Raji (cell line): ENCODE measurements at regions not wholly inside any gene's neighbourhood (a gene's known extent, or its start where the extent isn't known, plus 50 kb on each side); places are given as distances from the start of the nearest gene placed in this dataset.

ENCODE experiments used
- POLR2A ChIP-seq: IDR thresholded peaks from 2 replicates; pipeline ENCODE4 v1.6.1; 2011; ENCODE audit warnings: low read depth, low read length, control low read depth; ENCODE audit not compliant: insufficient read depth

DNA sequence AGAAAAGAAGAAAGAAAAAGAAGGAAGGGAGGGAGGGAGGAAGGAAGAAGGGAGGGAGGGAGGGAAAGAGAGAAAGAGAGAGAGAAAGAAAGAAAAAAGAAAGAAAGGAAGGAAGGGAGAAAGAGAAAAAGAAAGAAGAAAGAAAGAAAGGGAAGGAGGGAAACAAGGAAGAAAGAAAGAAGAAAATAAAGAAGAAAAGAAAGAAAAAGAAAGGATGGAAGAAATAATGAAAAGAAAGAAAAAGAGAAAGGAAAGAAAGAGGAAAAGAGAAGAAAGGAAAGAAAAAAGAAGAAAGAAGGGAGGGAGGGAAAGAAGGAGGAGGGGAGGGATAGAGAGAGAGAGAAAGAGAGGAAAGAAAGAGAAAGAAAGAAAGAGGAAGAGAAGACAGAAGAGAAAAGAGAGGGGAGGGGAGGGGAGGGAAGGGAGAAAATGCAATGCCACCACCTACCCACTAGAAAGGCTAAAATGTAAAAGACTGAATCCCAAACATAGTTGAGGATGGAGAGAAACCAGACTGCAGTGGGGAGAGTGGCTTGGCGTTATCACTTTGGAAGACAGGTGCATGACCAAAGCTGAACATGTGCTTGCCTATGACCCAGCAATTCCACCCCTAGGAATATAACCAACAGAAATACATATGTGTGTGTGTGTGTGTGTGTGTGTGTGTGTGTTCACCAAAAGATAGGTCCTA lies 66.9 kb upstream of the KLF13 start:
- TF ChIP-seq POLR2A = no peak

DNA sequence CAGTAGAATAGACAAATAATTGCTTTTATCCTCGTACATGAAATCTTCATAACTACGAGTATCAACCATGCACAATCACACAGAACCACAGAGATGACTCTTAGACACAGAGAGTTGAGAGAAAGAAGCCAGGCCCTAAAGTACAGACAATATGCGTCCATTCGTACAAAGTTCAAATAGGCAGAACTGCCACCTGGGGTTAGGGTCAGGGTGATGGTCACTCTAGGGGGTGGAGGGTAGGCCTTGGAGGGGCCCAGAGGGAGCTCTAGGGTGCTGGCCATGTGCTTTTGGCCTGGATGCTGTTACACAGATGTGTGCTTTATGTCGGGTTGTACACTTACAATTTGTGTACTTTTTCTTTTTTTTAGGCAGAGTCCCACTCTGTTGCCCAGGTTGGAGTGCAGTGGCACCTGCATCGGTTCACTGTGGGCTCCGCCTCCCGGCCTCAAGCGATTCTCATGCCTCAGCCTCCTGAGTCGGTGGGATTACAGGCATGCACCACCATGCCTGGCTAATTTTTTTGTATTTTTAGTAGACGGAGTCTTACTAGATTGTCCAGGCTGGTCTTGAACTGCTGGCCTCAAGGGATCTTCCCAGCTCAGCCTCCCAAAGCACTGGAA lies 65.9 kb upstream of the KLF13 start:
- TF ChIP-seq POLR2A = no peak

DNA sequence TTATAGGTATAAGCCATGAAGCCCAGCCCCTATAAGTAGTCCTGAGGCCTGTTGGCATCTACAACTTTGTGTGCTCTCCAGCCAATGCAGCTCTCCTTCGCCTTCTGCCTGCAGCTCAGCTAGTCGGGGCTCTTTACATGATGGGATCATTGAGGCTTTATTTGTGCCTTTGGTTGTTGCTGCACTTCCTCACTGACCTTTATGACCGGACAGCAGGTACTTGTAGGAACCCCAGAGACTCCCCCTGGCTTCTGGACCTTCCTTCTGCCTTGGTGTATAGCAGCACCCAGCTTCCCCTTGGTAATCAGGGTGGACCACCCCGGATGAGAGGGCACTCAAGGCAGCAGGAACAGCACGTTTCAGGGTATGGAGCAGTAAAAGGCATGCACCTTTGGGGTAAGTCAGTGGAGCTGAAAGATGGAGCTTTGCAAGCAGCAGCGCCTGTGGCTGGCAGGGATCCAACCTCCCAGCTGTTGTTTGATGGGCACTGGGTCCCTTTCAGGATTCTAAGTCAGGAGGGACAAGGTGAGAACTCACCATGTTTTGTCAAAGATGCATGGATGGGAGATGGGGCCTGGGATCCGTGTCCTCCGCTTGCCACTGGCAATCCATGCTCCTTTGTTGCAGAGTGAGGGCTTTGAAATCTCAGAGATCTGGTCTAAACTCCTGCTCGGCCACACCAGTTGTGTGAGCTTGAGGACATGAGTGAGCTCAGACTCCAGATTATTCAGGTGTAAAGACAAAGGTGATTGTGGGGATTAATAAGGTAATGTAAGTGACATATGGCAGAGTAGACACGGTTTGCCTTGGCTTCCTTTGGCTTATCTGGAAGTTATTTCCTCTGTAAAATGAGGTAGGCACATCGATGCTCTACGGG lies 65.1 kb upstream of the KLF13 start:
- TF ChIP-seq POLR2A = no peak

DNA sequence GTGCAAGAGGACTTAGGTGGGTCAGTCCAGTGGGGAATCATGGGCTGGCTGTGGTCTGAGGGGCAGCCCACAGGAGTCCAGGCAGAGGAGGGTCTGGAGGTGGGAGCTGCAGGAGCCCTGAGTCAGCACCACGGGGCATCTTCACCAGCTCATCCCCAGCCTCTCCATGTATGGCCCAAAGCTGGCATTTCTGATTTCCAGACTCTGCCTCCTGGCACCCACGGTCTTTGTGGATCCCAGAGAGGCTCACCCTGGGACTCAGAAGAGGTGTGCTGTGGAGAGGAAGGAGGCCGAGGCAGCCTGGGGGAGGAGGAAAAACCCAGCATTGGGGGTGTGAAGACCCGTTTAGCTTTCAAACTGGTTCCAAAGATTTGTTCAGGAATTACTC lies 64.5 kb upstream of the KLF13 start:
- no peak for TF ChIP-seq POLR2A

DNA sequence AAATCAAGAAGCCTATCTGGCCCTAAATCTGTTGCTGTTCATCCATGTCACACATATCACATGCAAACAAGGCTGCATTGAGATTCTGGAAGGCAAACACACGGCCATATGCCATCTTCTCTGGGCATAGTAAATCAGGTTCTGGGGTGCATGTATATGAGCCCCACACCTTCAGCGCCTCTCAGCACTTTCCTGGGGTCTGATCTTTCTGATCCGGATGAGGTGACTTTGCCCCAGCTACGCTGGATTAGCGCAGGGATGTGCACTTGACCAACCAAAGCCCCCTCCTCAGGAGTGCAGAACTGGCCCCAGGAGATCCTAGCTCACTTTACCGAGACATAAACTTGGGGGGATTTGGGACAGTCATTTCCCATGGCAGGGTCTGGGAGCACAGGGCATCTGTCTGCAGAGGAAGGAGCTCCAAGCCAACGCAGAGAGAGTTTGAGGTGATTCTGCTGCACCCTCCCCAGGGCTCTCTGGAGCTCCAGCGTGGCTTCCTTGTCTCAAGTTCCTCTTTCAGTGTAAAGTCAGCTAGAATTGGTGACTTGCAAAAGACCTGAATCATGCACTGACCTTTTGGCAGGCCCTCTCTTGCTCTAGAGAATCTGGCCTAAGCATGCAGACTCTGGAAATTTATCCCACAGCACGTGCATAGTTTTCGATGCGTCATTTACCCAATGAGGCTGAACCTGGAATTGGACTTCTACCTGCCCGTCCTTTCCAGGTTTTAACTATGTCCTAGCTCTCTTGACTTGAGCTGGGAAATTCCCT lies 63.5 kb upstream of the KLF13 start:
- TF ChIP-seq POLR2A = peak; percentile 41; the same call in 1 of the 2 replicates

DNA sequence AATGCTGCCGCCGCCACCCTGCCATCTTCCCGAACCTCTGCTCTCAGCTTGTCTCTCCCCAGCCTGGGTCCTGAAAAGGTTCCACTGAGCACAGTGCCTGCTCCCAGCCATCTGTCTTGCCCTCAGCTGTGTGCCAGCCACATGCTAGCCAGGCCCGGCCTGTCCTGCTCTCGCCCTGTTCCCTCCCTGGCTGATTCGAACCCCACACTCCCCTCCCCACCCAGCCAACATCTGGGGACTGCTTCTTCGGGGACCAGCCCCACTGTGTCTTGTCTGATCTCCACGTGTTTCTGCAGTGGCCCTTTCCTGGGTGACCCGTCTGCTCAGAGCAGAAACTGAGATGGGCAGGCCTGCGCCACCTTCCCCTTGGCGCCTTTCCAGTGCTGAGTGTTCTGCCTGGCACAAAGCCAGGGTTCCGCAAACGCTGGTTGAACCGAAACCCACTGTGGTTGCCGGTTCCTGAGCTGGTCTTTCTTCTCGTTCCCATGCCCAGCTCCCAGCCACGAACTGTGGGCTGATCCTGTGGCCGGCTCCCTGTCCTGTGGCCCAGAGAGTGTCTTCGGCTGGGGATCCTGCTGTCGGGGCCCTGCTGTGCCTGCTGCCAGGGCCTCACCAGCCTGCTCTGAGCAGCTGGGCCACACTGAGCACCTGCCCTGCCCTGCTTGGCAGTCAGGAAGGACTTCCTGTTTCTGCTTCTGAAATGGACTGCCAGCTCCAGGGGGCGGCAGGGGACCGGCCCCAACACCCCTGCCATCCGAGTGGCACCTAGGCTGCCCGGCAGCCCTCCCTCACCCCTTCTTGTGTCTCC lies 62.7 kb upstream of the KLF13 start:
- peak; percentile 49 for TF ChIP-seq POLR2A

DNA sequence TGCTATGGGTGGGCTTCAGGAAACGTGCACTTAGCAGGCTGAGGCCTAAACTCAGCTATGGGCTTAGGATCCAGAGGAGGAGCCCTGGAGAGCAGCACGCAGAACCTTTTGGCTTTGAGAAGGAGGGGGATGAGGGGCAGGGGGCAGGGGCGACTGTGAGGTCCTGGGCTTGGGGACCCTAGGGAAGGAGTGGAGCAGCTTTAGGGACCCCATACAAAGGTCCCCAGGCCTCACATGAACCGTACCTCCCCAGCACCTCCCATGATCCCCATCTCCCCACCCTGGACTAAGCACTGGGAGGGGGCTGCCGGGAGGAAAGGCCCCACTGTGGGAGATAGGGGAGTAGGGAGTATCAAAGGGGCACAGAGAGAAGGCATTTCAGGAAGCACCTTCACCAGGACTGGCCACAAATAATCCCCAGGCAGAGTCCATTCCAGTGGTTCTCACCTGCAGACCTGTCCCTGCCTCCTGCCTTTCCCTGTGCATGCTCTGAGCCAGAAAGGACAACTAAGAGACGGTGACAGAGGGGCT lies 62.0 kb upstream of the KLF13 start:
- no peak for TF ChIP-seq POLR2A

DNA sequence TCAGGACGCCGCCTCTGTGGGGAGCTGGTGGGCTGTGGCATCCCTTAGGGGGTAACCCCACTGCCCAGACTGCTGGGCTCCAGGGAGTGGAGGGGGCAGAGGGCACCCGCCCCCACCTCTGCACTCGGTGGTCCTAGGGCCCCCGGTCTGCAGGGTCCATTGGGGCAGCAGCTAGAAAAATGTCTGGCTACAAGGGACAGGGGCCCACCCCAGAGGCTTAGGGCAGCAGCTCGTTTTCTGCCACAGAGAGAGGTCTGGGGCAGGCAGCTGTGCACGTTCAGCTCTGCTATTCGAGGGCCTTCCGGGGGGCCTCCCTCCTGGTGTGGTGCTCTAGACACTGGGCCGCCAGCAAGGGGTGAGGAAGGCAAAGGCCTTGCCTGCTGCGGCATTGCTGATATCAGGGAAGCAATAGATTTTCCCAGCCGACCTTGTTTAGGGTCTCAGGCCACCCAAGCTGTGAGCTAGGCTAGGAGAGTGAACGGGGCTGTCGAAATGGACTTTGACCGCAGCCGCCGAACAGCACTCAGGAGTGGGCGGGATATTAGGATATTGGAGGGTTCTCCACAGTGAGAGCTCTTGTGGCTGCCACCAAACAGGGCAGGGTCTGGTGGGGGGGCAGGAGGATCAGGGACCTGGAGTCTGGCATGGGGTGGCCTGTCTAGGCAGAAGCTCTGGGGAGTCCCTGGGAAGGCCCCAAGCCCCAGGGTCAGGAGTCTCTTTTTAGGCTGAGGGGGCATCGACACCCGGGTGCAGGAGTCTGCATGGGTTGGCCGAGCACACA lies 61.4 kb upstream of the KLF13 start:
- TF ChIP-seq POLR2A = no peak

DNA sequence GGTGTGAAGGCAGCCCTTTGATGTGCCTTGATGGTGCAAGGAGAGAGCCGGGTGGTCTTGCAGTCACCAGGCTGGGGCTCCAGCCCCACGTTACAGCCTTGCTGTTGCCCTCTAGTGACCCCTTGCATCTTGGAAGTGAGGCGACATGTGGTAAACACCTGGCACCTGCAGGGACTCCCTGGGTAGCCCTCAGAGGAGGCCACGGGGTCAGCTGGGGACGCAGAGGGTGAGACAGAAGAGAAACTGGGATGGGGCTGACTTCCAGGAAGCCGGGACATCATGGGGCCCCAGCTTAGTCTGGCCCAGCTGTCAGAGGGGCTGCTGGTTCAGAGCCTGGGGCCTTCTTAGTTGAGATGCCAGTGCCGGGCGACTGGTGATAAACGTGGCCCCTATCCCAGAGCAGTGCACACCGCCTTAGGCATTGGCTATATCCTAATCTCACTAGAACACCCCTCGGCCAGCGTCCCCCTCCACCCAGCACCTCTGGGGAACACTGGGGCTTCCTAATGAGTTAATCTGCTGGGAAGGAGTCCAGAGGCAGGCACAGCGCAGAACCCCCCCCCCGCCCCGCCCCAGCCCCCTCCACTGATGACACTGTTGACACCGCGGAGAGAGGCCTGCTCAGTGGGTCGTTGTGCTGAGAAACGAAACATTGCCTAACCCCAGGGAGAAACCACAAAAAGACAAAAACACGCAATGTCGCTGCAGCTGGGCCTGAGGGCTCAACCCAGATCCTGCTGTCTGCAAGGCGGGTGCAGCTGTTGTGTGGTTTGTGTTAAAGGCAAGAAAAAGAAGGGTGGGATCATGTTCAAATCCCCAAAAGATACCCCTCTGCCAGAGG lies 60.5 kb upstream of the KLF13 start:
- peak; percentile 17; the same call in 1 of the 2 replicates for TF ChIP-seq POLR2A

DNA sequence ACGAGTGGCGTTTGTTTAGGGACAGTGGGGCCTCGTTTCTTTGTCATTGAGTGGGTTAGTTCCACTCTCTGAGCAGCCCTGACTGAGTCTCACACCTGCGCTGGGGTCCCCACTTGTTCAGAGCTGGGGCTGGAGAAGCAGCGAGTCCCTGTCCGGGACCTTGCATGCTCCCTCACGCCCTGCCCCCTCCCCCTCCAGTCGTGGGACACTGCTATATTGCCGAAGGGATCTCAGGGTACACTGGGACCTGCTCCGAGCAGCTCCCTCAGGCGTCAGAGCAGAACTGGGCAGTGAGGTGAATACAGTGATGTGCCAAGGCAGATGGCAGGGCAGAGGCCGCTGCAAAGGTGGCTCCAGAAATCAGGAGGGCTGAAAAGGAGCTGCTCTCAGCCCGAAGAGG lies 59.9 kb upstream of the KLF13 start:
- TF ChIP-seq POLR2A = no peak

DNA sequence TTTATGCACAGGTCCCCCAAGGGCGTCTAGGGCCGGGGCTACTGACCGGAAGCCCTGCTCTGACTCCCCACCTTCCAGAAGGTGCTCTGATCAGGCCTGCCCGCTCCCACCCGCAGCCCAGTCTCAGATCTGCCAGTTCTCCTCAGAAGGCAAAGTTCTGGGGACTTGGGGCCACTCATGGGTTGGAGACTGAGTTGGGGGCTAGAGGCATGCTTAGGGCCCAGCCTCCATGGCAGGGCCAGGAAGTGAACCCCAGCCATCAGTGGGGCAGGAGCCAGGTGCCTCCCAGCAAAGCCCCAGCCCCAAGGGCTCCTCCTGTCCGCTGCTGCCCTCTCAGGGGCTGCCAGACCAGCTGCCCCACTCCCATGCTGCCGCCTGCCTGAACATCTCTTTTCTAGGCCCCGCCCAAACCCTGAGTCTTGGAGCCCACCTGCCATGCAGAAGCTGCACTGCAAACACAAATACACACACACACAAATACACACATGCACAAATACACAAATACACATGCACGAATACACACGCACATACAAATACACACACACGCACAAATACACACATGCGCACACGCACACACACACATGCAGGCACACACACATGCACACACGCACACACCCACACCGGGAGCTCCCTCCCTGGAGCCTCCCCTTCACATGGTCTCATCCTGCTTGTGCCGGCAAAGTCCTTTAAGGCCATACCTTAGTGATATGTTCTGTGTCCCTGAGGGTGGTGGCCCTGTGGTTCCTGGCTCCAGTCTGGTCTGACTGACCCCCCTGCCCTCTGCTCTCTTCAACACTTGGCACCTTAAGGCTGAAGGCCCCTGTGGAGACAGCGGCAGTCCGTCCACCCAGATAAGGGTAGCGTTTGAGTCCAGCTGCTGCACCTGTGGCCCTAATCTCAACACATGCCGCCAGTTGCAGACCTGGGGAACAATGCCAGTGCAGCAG lies 59.2 kb upstream of the KLF13 start:
- no peak for TF ChIP-seq POLR2A
